Skeletal muscle satellite cell (primary cell): ENCODE measurements at regions not wholly inside any gene's neighbourhood (a gene's known extent, or its start where the extent isn't known, plus 50 kb on each side); places are given as distances from the start of the nearest gene placed in this dataset.
"Not testable (repeated sequence)": the region's sequence is repeated elsewhere in the genome, so short reads cannot be mapped to it uniquely, and the experiment has no call there.

ENCODE experiments used
- H3K27me3 ChIP-seq: 2 replicates; pipeline ENCODE4 v1.7.0; 2013; ENCODE audit warnings: low read length; ENCODE audit not compliant: control insufficient read depth, insufficient read depth
- H3K36me3 ChIP-seq: 2 replicates; pipeline ENCODE4 v1.7.0; 2013; ENCODE audit warnings: mild to moderate bottlenecking, control low read depth, low read length; ENCODE audit not compliant: insufficient read depth
- H3K4me1 ChIP-seq: 2 replicates; pipeline ENCODE4 v1.7.0; 2013; ENCODE audit warnings: low read length; ENCODE audit not compliant: control insufficient read depth, insufficient read depth
- H3K4me2 ChIP-seq: 2 replicates; pipeline ENCODE4 v1.7.0; 2013; ENCODE audit warnings: mild to moderate bottlenecking, low read length
- H3K4me3 ChIP-seq: 2 replicates; pipeline ENCODE4 v1.7.0; 2013; ENCODE audit warnings: low read length
- H3K9ac ChIP-seq: 2 replicates; pipeline ENCODE4 v1.7.0; 2013; ENCODE audit warnings: mild to moderate bottlenecking, low read depth, low read length, moderate library complexity
- H3K9me3 ChIP-seq: replicated peaks from 2 replicates; pipeline ENCODE4 v1.7.0; 2013; ENCODE audit warnings: mild to moderate bottlenecking, control low read depth, low read length

DNA sequence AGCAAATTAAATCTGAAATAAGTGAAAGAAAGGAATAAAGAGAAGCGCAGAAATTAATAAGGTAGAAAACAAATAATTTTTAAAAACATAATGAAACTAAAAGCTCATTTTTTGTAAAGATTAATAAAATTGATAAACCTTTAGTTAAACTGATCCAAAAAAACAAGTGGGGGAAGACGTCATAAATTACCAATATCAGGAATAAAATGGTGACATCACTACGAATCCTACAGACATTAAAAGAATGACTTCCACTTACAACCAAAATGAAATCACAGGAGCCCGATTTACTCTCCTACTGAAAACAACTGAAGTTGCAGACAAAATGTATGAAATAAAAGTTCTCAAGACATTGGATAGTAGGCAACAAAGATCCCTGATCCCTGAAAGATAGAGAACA lies 68.1 kb upstream of the IFFO2 start:
- Histone ChIP-seq H3K4me1 (no peaks in the 10 kb centered on the region), H3K36me3 (no peaks in the 10 kb centered on the region), H3K4me3 (no peak overlapping the region), H3K27me3 (peaks cover 18% of the 10 kb centered on the region), H3K9ac (no peak overlapping the region), H3K4me2 (no peak overlapping the region), H3K9me3 (no peaks in the 10 kb centered on the region)

DNA sequence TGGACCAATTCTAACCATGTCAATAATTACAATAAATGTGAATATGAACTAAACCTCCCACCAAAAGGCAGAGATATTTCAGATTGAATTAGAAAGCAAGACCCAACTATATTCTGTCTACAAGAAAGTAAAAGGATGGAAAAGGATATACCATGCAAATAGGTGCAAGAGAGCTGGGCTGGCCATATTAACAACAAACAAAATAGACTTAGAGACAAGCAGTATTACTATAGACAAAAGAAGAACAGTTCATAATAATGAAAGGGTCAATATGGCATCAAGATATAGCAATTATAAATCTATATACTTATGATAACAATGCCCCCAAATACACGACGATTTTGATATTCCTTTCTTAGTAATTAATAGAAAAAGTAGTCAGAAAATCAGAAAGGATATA lies 67.3 kb upstream of the IFFO2 start:
- Histone ChIP-seq H3K4me3 (no peak overlapping the region), H3K9ac (no peak overlapping the region), H3K27me3 (peaks cover 11% of the 10 kb centered on the region), H3K4me2 (no peak overlapping the region), H3K4me1 (no peaks in the 10 kb centered on the region), H3K9me3 (no peaks in the 10 kb centered on the region), H3K36me3 (no peaks in the 10 kb centered on the region)

DNA sequence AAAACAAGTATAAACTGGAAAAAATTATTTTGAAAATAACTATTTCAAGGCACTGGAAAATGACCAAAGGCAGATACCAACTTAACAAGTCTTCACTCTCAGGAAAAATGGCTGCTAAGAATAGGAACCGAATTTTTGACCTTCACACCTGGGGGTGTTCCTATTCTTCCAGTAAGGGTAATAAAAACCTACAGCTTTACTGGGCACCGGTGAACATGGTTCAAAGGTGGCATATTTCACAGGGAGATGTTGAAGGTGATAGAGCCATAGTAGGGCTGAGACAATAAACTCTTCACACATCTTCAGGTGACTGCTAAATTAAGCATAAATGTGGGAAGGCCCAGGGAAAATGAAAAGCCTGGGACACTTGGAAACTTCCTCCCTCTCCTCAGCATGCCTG lies 65.4 kb upstream of the IFFO2 start:
- H3K9me3 ChIP-seq, result no peaks in the 10 kb centered on the region
- H3K36me3 ChIP-seq, result no peaks in the 10 kb centered on the region
- no peak overlapping the region for H3K4me2 ChIP-seq
- H3K9ac ChIP-seq, result no peak overlapping the region
- H3K4me3 ChIP-seq, result no peak overlapping the region
- H3K27me3 ChIP-seq, result peaks cover 9% of the 10 kb centered on the region
- H3K4me1 ChIP-seq, result no peaks in the 10 kb centered on the region

DNA sequence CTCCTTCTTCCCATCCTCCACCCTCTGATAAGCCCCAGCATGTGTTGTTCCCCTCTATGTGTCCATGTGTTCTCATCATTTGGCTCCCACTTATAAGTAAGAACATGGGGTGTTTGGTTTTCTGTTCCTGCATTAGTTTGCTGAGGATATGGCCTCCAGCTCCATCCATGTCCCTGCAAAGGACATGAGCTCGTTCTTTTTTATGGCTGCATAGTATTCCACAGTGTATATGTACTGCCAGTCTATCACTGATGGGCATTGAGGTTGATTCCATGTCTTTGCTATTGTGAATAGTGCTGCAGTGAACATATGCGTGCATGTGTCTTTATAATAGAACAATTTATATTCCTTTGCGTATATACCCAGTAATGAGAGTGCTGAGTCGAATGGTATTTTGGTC lies 62.8 kb upstream of the IFFO2 start:
- H3K27me3 ChIP-seq, H3K9ac ChIP-seq, H3K4me1 ChIP-seq, H3K9me3 ChIP-seq, H3K36me3 ChIP-seq, H3K4me3 ChIP-seq, H3K4me2 ChIP-seq: not testable (repeated sequence)

DNA sequence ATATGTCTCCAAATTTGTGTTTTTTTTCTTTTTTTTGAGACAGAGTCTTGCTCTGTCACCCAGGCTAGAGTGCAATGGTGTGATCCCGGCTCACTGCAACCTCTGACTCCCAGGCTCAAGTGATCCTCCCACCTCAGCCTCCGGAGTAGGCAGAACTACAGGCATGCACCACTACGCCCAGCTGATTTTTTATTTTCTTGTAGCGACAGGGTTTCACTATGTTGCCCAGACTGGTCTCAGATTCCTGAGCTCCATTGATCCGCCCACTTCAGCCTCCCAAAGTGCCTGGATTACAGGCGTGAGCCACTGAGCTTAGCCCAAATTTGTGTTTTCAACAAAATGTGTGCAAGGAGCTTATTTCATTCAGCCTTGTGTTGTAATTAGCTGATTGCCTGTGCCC lies 59.0 kb upstream of the IFFO2 start:
- Histone ChIP-seq H3K9ac (no peak overlapping the region), H3K4me1 (peaks cover 18% of the 10 kb centered on the region), H3K36me3 (no peaks in the 10 kb centered on the region), H3K4me3 (no peak overlapping the region), H3K27me3 (peaks cover 2% of the 10 kb centered on the region), H3K4me2 (no peak overlapping the region), H3K9me3 (no peaks in the 10 kb centered on the region)

DNA sequence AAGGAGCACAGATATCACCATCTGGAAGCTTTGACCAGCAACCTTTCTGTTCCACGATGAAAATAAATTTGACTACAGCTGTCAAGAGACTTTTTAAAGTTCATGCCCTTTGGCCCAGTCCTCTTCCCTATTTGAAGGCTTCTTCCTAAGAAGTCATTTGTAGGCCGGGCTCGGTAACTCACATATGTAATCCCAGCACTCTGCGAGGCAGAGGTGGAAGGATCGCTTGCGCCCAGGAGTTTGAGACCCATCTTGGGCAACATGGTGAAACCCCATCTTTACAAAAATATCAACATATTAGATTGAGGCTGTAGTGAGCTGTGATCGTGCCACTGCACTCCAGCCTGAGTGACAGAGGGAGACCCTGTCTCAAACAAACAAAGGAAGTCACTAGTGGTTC lies 58.3 kb upstream of the IFFO2 start:
- no peaks in the 10 kb centered on the region for H3K9me3 ChIP-seq
- no peak overlapping the region for H3K9ac ChIP-seq
- H3K36me3 ChIP-seq, result no peaks in the 10 kb centered on the region
- peaks cover 25% of the 10 kb centered on the region for H3K4me1 ChIP-seq
- H3K4me3 ChIP-seq, result no peak overlapping the region
- no peak overlapping the region for H3K4me2 ChIP-seq
- no peaks in the 10 kb centered on the region for H3K27me3 ChIP-seq

DNA sequence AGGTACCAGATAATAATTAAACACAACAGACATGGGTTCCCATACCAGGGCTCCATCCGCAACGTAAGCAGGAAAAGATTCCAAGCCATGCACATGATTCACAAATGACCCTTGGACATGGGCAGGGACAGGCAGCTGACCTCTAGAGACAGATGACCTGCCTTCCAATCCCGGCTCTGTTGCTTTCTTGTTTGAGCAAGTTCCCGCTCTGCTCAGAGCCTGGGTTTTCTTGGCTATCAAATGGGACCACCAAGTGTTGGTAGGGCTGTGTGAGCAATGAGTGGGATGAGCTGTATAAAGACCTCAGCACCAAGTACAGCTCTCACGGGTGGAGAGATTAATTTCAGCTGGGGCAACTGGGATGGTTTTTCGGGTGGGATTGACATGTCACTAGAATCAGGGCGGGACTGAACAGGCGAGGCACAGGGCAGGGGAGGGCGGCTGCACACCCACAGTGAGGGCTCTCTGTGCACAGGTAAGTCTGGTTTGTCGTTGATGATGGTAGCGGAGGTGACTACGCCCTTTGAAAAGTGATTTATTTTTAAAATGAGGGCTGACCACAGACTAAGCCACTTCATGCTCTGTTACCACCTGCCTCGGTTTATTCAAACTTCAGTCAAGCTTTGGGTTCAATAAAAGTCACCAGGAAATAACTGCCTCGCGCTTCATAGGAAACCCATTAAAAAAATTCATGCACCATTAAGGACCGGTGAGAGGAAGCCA lies 57.5 kb upstream of the IFFO2 start:
- Histone ChIP-seq H3K27me3 (no peaks in the 10 kb centered on the region), H3K36me3 (no peaks in the 10 kb centered on the region), H3K9me3 (no peaks in the 10 kb centered on the region), H3K4me1 (peaks cover 31% of the 10 kb centered on the region), H3K4me3 (no peak overlapping the region), H3K4me2 (no peak overlapping the region), H3K9ac (no peak overlapping the region)

DNA sequence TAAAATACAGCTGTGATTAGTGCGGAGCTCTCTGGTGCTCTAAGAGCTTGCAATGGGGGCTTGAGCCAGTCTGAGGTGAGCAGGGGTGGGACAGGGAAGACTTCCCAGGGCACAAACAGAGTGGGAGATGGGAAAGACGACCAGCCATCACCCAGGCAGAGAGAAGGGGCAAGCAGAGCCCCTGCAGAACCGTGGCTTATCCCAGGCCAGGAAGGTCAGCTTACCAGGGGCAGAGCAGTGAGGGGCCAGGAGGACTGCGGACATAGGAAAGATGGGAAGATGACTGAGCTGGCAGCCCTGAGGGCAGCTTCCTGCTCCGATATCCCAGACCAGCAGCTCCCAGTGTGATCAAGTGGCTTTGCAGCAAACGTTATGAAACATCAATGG lies 55.4 kb upstream of the IFFO2 start:
- no peaks in the 10 kb centered on the region for H3K27me3 ChIP-seq
- H3K9me3 ChIP-seq, result no peaks in the 10 kb centered on the region
- peak overlapping the region; percentile 11 for H3K9ac ChIP-seq
- peaks cover 31% of the 10 kb centered on the region for H3K4me1 ChIP-seq
- peak overlapping the region; percentile 64 for H3K4me2 ChIP-seq
- H3K36me3 ChIP-seq, result no peaks in the 10 kb centered on the region
- no peak overlapping the region for H3K4me3 ChIP-seq

DNA sequence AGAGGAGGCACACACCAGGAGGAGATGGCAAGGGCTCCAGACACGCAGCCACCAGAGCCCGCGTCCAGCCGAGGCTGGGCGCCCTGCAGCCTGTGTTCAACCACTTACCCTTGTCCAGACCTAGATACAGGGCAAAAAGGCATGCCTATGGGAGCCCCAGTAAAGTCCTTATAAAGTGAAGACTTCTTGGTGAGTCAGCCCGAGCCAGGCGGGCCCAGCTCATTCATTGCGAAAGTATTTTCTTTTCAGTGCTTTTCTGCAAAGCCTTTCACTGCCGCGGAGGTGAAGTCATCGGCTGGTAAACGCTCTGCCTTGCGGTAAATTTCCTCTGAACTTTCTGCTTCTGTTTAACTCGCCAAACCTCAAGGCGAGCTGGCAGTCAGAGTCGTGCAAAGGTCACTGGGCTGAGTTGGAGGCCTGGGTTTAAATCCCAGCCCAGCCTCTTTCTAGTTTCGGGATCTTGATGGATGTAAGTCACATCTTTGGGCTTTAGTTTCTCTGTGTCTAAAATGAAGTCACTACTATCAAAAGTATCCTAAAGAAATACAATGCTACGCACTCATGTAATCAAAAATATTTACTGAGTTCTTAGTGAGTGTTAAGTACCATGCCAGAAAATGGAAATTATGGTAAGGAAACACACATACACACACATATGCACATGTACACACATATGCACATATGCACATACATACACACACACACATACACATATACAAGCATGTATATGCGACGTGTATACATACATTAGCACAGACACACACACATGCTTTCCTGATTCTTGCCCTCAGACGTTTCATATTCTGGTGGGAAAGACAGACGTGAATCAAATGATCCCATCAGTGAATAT lies 54.7 kb upstream of the IFFO2 start:
- Histone ChIP-seq H3K4me3 (peak overlapping the region; percentile 39), H3K9ac (peak overlapping the region; percentile 49), H3K4me1 (peaks cover 31% of the 10 kb centered on the region), H3K27me3 (no peaks in the 10 kb centered on the region), H3K9me3 (no peaks in the 10 kb centered on the region), H3K4me2 (peak overlapping the region; percentile 64), H3K36me3 (no peaks in the 10 kb centered on the region)

DNA sequence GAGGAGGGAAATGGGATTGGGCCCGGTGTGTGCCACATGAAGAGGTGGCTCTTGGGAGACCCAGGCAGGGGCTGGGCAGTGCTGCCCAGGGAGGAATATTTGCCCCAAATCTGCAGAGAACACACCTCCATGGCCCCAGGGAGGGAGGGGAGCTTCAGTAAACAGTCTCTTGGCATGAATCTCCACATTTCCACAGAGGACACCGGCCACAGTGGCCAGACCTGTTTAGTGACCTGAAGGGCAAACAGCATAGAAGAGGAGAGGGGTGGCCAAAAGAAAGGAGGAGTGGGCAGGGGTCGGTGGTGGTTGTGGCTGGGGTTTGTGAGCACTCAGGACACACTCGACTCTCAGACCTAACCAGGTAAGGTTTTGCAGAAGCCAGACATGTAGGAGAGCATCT lies 54.0 kb upstream of the IFFO2 start:
- Histone ChIP-seq H3K4me1 (peaks cover 31% of the 10 kb centered on the region), H3K27me3 (no peaks in the 10 kb centered on the region), H3K36me3 (no peaks in the 10 kb centered on the region), H3K9me3 (no peaks in the 10 kb centered on the region), H3K4me3 (peak overlapping the region; percentile 39), H3K9ac (peak overlapping the region; percentile 49), H3K4me2 (peak overlapping the region; percentile 62)

DNA sequence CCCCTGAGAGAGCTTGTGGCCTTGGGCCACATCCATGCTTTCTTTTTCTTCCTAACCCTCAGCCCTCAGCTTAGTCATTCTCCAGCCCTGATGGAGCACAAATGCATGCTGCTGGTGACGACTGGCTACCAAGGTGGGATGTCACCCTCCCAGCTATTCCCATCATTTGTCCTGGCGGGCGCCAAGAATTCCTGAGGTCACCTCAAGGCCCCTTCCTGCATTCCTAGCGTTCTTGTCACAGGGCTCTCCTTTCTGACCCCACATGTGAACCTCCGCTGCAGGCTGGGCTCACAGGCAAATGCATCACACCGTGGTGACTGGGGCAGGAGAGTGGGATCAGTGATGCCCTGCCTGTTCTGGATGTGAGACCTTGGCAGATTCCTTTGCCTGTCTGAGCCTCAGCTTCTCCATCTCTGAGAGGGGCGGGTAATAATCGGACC lies 53.4 kb upstream of the IFFO2 start:
- Histone ChIP-seq H3K9me3 (no peaks in the 10 kb centered on the region), H3K9ac (peak overlapping the region; percentile 49), H3K36me3 (no peaks in the 10 kb centered on the region), H3K4me2 (no peak overlapping the region), H3K27me3 (no peaks in the 10 kb centered on the region), H3K4me1 (peaks cover 31% of the 10 kb centered on the region), H3K4me3 (no peak overlapping the region)
